ENCODE measurements at regions not wholly inside any gene's neighbourhood (a gene's known extent, or its start where the extent isn't known, plus 50 kb on each side); places are given as distances from the start of the nearest gene placed in this dataset.
A peak's percentile ranks its signal among the peaks of the same experiment; 100 is the strongest.

- H3K4me1 ChIP-seq (ENCODE audit: low read depth) = no peaks in the 10 kb centered on the region
- no peak overlapping the region for H3K27ac ChIP-seq
- peak in 1 of 2 donors; percentile 4 for DNase-seq (ENCODE audit: low read depth in 1 of 2, low spot score in 1 of 2)
- H3K27me3 ChIP-seq = no peaks in the 10 kb centered on the region
- no peaks in the 10 kb centered on the region for H3K9me3 ChIP-seq (ENCODE audit: low read depth)
- no peak for TF ChIP-seq CTCF (IDR thresholded peaks at IDR 0.05; ENCODE audit: low read depth, low read length)
- no peak overlapping the region for H3K4me3 ChIP-seq
- H3K36me3 ChIP-seq = no peaks in the 10 kb centered on the region
Measured at GRCh38 chr14:34931206-34931605, 51.6 kb upstream of the SRP54 start.

- TF ChIP-seq CTCF (IDR thresholded peaks at IDR 0.05; ENCODE audit: low read depth, low read length) = no peak
- Histone ChIP-seq H3K4me3 (no peak overlapping the region), H3K27me3 (no peaks in the 10 kb centered on the region), H3K9me3 (ENCODE audit: low read depth) (no peaks in the 10 kb centered on the region), H3K36me3 (no peaks in the 10 kb centered on the region), H3K4me1 (ENCODE audit: low read depth) (no peaks in the 10 kb centered on the region), H3K27ac (no peak overlapping the region)
- DNase-seq (ENCODE audit: low read depth in 1 of 2, low spot score in 1 of 2) = no peak
Measured at GRCh38 chr14:34930591-34931091, 52.2 kb upstream of the SRP54 start.

- TF ChIP-seq CTCF (IDR thresholded peaks at IDR 0.05; ENCODE audit: low read depth, low read length) = no peak
- Histone ChIP-seq H3K4me3 (no peak overlapping the region), H3K4me1 (ENCODE audit: low read depth) (no peaks in the 10 kb centered on the region), H3K36me3 (no peaks in the 10 kb centered on the region), H3K9me3 (ENCODE audit: low read depth) (no peaks in the 10 kb centered on the region), H3K27me3 (no peaks in the 10 kb centered on the region), H3K27ac (no peak overlapping the region)
- DNase-seq (ENCODE audit: low read depth in 1 of 2, low spot score in 1 of 2) = peak in 1 of 2 donors; percentile 59
Measured at GRCh38 chr14:34926552-34926951, 51.4 kb upstream of the BAZ1A start.

Data from cardiac muscle cell (in vitro differentiated cells and primary cell).